ENCODE measurements at regions not wholly inside any gene's neighbourhood (a gene's known extent, or its start where the extent isn't known, plus 50 kb on each side); places are given as distances from the start of the nearest gene placed in this dataset.

- DNase-seq (ENCODE audit: low spot score in 2 of 2), result no peak
- no peak overlapping the region for H3K4me3 ChIP-seq (ENCODE audit: low read depth, poor library complexity, severe bottlenecking)
- 92 to 96% methylated on average over 1 of the region's 1 CpG for WGBS, 2 donors
- intact Hi-C loops (cut with DNase I; ENCODE audit: low total_unique reads), result no loop called here
- no peak for TF ChIP-seq POLR2A (IDR thresholded peaks at IDR 0.05)
- TF ChIP-seq, protein P1, sequence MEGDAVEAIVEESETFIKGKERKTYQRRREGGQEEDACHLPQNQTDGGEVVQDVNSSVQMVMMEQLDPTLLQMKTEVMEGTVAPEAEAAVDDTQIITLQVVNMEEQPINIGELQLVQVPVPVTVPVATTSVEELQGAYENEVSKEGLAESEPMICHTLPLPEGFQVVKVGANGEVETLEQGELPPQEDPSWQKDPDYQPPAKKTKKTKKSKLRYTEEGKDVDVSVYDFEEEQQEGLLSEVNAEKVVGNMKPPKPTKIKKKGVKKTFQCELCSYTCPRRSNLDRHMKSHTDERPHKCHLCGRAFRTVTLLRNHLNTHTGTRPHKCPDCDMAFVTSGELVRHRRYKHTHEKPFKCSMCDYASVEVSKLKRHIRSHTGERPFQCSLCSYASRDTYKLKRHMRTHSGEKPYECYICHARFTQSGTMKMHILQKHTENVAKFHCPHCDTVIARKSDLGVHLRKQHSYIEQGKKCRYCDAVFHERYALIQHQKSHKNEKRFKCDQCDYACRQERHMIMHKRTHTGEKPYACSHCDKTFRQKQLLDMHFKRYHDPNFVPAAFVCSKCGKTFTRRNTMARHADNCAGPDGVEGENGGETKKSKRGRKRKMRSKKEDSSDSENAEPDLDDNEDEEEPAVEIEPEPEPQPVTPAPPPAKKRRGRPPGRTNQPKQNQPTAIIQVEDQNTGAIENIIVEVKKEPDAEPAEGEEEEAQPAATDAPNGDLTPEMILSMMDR (IDR thresholded peaks at IDR 0.05), result no peak
Measured at GRCh38 chr3:167883452-167883851, 147.9 kb downstream of the SERPINI1 start.

DNA sequence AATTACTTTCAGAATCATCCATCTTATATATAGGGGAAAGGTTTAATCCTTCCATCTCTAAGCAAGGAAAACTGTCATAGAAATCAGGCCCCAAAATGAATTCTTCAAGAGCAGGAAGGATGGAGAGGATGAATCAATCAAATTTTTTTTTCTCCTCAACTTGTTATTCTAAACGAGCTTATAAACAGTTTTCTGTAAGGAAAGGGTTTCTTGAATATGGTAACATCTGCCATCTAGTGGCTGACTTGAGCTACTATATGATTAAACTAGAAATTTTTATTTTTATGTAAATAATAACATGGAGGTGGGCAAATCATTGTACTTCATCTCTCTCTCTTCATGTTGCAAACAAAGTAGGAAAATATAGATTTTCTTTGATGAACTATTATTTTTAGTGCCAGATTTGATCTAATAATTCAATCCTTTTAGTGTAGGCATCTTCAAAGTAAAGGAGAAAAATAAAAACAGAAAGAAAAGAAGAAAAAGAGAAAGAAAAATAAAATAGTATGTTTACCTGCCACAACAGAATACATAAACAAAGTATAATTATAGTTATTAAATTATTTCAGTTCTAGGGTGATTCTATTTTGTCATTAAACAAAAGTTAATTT, 146.6 kb downstream of the SERPINI1 start:
- TF ChIP-seq POLR2A (IDR thresholded peaks at IDR 0.05), result no peak
- TF ChIP-seq, protein P1 (IDR thresholded peaks at IDR 0.05), result no peak
- intact Hi-C loops (cut with DNase I; ENCODE audit: low total_unique reads), result no loop called here
- H3K4me3 ChIP-seq (ENCODE audit: low read depth, poor library complexity, severe bottlenecking), result no peak overlapping the region
- 0% methylated on average over 1 of the region's 1 CpG for WGBS, 2 donors
- DNase-seq (ENCODE audit: low spot score in 2 of 2), result no peak

DNA sequence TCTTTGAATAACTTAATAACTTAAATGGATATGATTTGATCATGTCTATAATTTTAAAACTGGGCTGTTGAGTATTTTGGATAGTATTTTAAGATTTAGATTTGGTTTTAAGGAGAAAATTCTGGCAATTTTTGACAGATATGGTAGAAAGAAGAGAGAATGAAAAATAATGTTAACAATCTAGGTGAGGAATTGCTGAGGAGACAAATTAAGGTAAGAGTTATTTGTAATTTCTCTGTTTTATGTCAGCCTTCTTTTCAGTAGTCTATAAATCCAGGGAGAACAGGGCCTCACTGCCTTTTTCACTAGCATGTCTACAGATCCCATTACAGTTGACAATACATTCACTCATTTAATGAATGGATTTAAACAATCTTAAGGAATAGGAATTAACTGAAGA, 144.7 kb downstream of the SERPINI1 start:
- DNase-seq (ENCODE audit: low spot score in 2 of 2), result no peak
- TF ChIP-seq, protein P1 (IDR thresholded peaks at IDR 0.05), result no peak
- TF ChIP-seq POLR2A (IDR thresholded peaks at IDR 0.05), result no peak
- intact Hi-C loops (cut with DNase I; ENCODE audit: low total_unique reads), result no loop called here
- no peak overlapping the region for H3K4me3 ChIP-seq (ENCODE audit: low read depth, poor library complexity, severe bottlenecking)

GRCh38 chr3:167876620-167877281, 141.2 kb downstream of the SERPINI1 start:
- intact Hi-C loops (cut with DNase I; ENCODE audit: low total_unique reads), result no loop called here
- DNase-seq (ENCODE audit: low spot score in 2 of 2), result peak in 1 of 2 donors; percentile 26
- no peak overlapping the region for H3K4me3 ChIP-seq (ENCODE audit: low read depth, poor library complexity, severe bottlenecking)
- no peak for TF ChIP-seq POLR2A (IDR thresholded peaks at IDR 0.05)
- TF ChIP-seq, protein P1 (IDR thresholded peaks at IDR 0.05), result no peak
- WGBS, 2 donors, result 10 to 13% methylated on average over 3 of the region's 3 CpGs
